CD14-positive monocyte (primary cell): ENCODE measurements at regions not wholly inside any gene's neighbourhood (a gene's known extent, or its start where the extent isn't known, plus 50 kb on each side); places are given as distances from the start of the nearest gene placed in this dataset.

Experiments used
- DNase-seq, 3 donors: peaks; one replicate each; pipeline ENCODE4 v3.0.0-alpha.2; 2011 to 2022
- H2AFZ ChIP-seq: 2 replicates; pipeline ENCODE4 v1.6.0; 2012; ENCODE audit warnings: mild to moderate bottlenecking, low read depth, low read length, inconsistent platforms; ENCODE audit not compliant: insufficient read depth, poor library complexity, severe bottlenecking
- H3K27ac ChIP-seq, 2 donors: 1 replicate in 1 of 2; 2 replicates in 1 of 2; pipeline ENCODE4 v1.5.1; 2012 to 2013; ENCODE audit warnings: low read length in 2 of 2, control low read depth in 1 of 2, inconsistent platforms in 1 of 2, low read depth in 1 of 2, mild to moderate bottlenecking in 1 of 2
- H3K27me3 ChIP-seq, 2 donors: one replicate each; pipeline versions ENCODE4 v1.6.0 to v1.6.1; 2011 to 2013; ENCODE audit warnings: low read length in 2 of 2; ENCODE audit not compliant: control insufficient read depth in 2 of 2, insufficient read depth in 2 of 2
- H3K36me3 ChIP-seq, 2 donors: replicated peaks in 1 of 2; 1 replicate in 1 of 2; 2 replicates in 1 of 2; pipeline versions ENCODE4 v1.5.1 to v1.6.1; 2012 to 2013; ENCODE audit warnings: low read length in 2 of 2, control low read depth in 1 of 2, inconsistent platforms in 1 of 2, mild to moderate bottlenecking in 1 of 2; ENCODE audit not compliant: insufficient read depth in 2 of 2, control insufficient read depth in 1 of 2
- H3K4me1 ChIP-seq, 2 donors: 1 replicate in 1 of 2; 2 replicates in 1 of 2; pipeline versions ENCODE4 v1.5.1 to v1.6.1; 2012 to 2013; ENCODE audit warnings: low read length in 2 of 2, control low read depth in 1 of 2, inconsistent platforms in 1 of 2, mild to moderate bottlenecking in 1 of 2, moderate library complexity in 1 of 2; ENCODE audit not compliant: insufficient read depth in 2 of 2, control insufficient read depth in 1 of 2
- H3K4me2 ChIP-seq: replicated peaks from 2 replicates; pipeline ENCODE3; 2012; ENCODE audit warnings: low read length, moderate library complexity, mild to moderate bottlenecking; ENCODE audit not compliant: poor library complexity, severe bottlenecking; ENCODE audit errors: extremely low read depth
- H3K4me3 ChIP-seq, 3 experiments: fragments of 200-600 bp in 1 of 3; sonication (generic) in 1 of 3; replicated peaks in 1 of 3; 1 replicate in 2 of 3; 2 replicates in 1 of 3; pipeline ENCODE4 v1.5.1; 2011 to 2013; ENCODE audit warnings: low read length in 3 of 3, mild to moderate bottlenecking in 3 of 3, control low read depth in 2 of 3, low read depth in 2 of 3, inconsistent platforms in 1 of 3, moderate library complexity in 1 of 3
- H3K79me2 ChIP-seq: 2 replicates; pipeline ENCODE4 v1.6.0; 2012; ENCODE audit warnings: mild to moderate bottlenecking, control low read depth, inconsistent platforms, low read length, moderate library complexity; ENCODE audit not compliant: insufficient read depth
- H3K9ac ChIP-seq: 2 replicates; pipeline ENCODE4 v1.6.0; 2017; ENCODE audit warnings: low read length, mild to moderate bottlenecking; ENCODE audit not compliant: insufficient read depth, poor library complexity, severe bottlenecking
- H3K9me3 ChIP-seq, 2 donors: replicated peaks in 1 of 2; 1 replicate in 1 of 2; 2 replicates in 1 of 2; pipeline versions ENCODE4 v1.5.1 to v1.6.1; 2012 to 2013; ENCODE audit warnings: low read length in 2 of 2, control low read depth in 1 of 2; ENCODE audit not compliant: control insufficient read depth in 1 of 2, insufficient read depth in 1 of 2
- H4K20me1 ChIP-seq: 2 replicates; pipeline ENCODE4 v1.6.0; 2012; ENCODE audit warnings: mild to moderate bottlenecking, low read length, control low read depth, moderate library complexity; ENCODE audit not compliant: insufficient read depth
- H3K27ac Mint-ChIP-seq, 7 donors: one replicate each; pipeline ENCODE4 v1.8.0; 2020; ENCODE audit warnings: mild to moderate bottlenecking in 7 of 7, mixed read lengths in 7 of 7, moderate library complexity in 6 of 7, inconsistent platforms in 2 of 7
- H3K27me3 Mint-ChIP-seq, 3 donors: one replicate each; pipeline ENCODE4 v1.8.0; 2021 to 2022; ENCODE audit warnings: low read depth in 3 of 3, mild to moderate bottlenecking in 3 of 3, mixed read lengths in 3 of 3, moderate library complexity in 3 of 3, inconsistent platforms in 1 of 3
- H3K36me3 Mint-ChIP-seq, 2 donors: one replicate each; pipeline ENCODE4 v1.8.0; 2020; ENCODE audit warnings: mixed read lengths in 2 of 2, inconsistent platforms in 1 of 2, mild to moderate bottlenecking in 1 of 2
- H3K4me1 Mint-ChIP-seq: one replicate; pipeline ENCODE4 v1.8.0; 2020; ENCODE audit warnings: mild to moderate bottlenecking, mixed read lengths
- H3K4me3 Mint-ChIP-seq, 2 donors: one replicate each; pipeline ENCODE4 v1.8.0; 2020; ENCODE audit warnings: mild to moderate bottlenecking in 2 of 2, mixed read lengths in 2 of 2, moderate library complexity in 1 of 2
- H3K9me3 Mint-ChIP-seq, 7 donors: one replicate each; pipeline ENCODE4 v1.8.0; 2020 to 2022; ENCODE audit warnings: mixed read lengths in 7 of 7, mild to moderate bottlenecking in 6 of 7, moderate library complexity in 6 of 7, inconsistent platforms in 2 of 7
- CTCF ChIP-seq: fragments of 200-600 bp; IDR thresholded peaks from one replicate; pipeline ENCODE4 v1.8.0; 2022; ENCODE audit warnings: antibody characterized with exemption, mild to moderate bottlenecking
- WGBS: methylation state at CpG from one replicate; pipeline ENCODE4 v1.1.5; 2013; ENCODE audit warnings: missing lambda C conversion rate; ENCODE audit not compliant: insufficient coverage; 5-methylcytosine and 5-hydroxymethylcytosine counted together
- intact Hi-C, 2 donors: fragments of 100-400 bp; cut with micrococcal nuclease; formaldehyde crosslinking; loops; one replicate each; pipeline versions ENCODE4 v1.15.0 to v1.15.1; 2023

GRCh38 chr9:109963079-109963478, 183.1 kb downstream of the PALM2AKAP2 start:
- Histone ChIP-seq H3K4me1 (peaks cover 10 to 14% of the 10 kb centered on the region in 2 donors), H3K4me2 (no peak overlapping the region), H3K4me3 (no peak overlapping the region), H3K27me3 (no peaks in the 10 kb centered on the region), H2AFZ (no peak overlapping the region), H4K20me1 (no peaks in the 10 kb centered on the region), H3K27ac (no peak overlapping the region), H3K36me3 (no peaks in the 10 kb centered on the region), H3K79me2 (no peaks in the 10 kb centered on the region), H3K9ac (no peak overlapping the region), H3K9me3 (no peaks in the 10 kb centered on the region)
- no peak for TF ChIP-seq CTCF
- intact Hi-C loops, result no loop called here
- H3K36me3 Mint-ChIP-seq, result no peaks in the 10 kb centered on the region
- H3K4me1 Mint-ChIP-seq, result peaks cover 23% of the 10 kb centered on the region
- H3K4me3 Mint-ChIP-seq, result no peak overlapping the region
- WGBS, result 83% methylated on average over 1 of the region's 2 CpGs
- peaks cover 4 to 24% (median 5%) of the 10 kb centered on the region in 3 donors for H3K27me3 Mint-ChIP-seq
- H3K27ac Mint-ChIP-seq, result no peak overlapping the region
- peaks cover 0 to 2% (median 0%) of the 10 kb centered on the region in 7 donors for H3K9me3 Mint-ChIP-seq
- no peak for DNase-seq

- WGBS, result 79% methylated on average over 4 of the region's 13 CpGs
- no peak for DNase-seq
- Mint-ChIP-seq H3K9me3 (no peaks in the 10 kb centered on the region), H3K27ac (peak overlapping the region in 1 of 7 donors; percentile 33), H3K4me3 (no peak overlapping the region), H3K27me3 (peaks cover 2 to 6% (median 4%) of the 10 kb centered on the region in 3 donors), H3K36me3 (no peaks in the 10 kb centered on the region), H3K4me1 (peaks cover 44% of the 10 kb centered on the region)
- TF ChIP-seq CTCF, result no peak
- no peaks in the 10 kb centered on the region for H3K9me3 ChIP-seq
- no peaks in the 10 kb centered on the region for H3K79me2 ChIP-seq
- H2AFZ ChIP-seq, result no peak overlapping the region
- H4K20me1 ChIP-seq, result no peaks in the 10 kb centered on the region
- intact Hi-C loops, result no loop called here
- no peak overlapping the region for H3K9ac ChIP-seq
- no peak overlapping the region for H3K4me2 ChIP-seq
- H3K36me3 ChIP-seq, result no peaks in the 10 kb centered on the region
- H3K4me3 ChIP-seq, result no peak overlapping the region
- H3K27me3 ChIP-seq, result no peaks in the 10 kb centered on the region
- peaks cover 20 to 32% of the 10 kb centered on the region in 2 donors for H3K4me1 ChIP-seq
- no peak overlapping the region for H3K27ac ChIP-seq
These were observed 186.8 kb downstream of the PALM2AKAP2 start for GRCh38 chr9:109966643-109967368.
